HUES6 (cell line): ENCODE measurements at regions not wholly inside any gene's neighbourhood (a gene's known extent, or its start where the extent isn't known, plus 50 kb on each side); places are given as distances from the start of the nearest gene placed in this dataset.

Source experiments
- H3K27ac ChIP-seq: 2 replicates; pipeline ENCODE4 v1.7.0; 2013; ENCODE audit warnings: low read depth, mild to moderate bottlenecking, low read length, inconsistent platforms
- H3K27me3 ChIP-seq: 2 replicates; pipeline ENCODE4 v1.6.1; 2013; ENCODE audit warnings: low read length; ENCODE audit not compliant: control insufficient read depth, insufficient read depth
- H3K36me3 ChIP-seq: 2 replicates; pipeline ENCODE4 v1.6.1; 2013; ENCODE audit warnings: low read length; ENCODE audit not compliant: control insufficient read depth, insufficient read depth
- H3K4me1 ChIP-seq: 2 replicates; pipeline ENCODE4 v1.6.1; 2013; ENCODE audit warnings: low read length; ENCODE audit not compliant: control insufficient read depth, insufficient read depth
- H3K4me3 ChIP-seq: 2 replicates; pipeline ENCODE4 v1.5.1; 2013; ENCODE audit warnings: low read depth, low read length
- H3K9ac ChIP-seq: one replicate; pipeline ENCODE4 v1.6.1; 2013; ENCODE audit warnings: mild to moderate bottlenecking, low read length
- H3K9me3 ChIP-seq: 2 replicates; pipeline ENCODE4 v1.6.1; 2013; ENCODE audit warnings: low read depth, low read length; ENCODE audit not compliant: control insufficient read depth, insufficient read depth

- H3K27ac ChIP-seq = no peak overlapping the region
- H3K36me3 ChIP-seq = no peaks in the 10 kb centered on the region
- H3K9me3 ChIP-seq = no peaks in the 10 kb centered on the region
- H3K27me3 ChIP-seq = no peaks in the 10 kb centered on the region
- H3K9ac ChIP-seq = no peak overlapping the region
- no peak overlapping the region for H3K4me3 ChIP-seq
- H3K4me1 ChIP-seq = peaks cover 38% of the 10 kb centered on the region
Observed at GRCh38 chr19:28492201-28492600, 720.8 kb downstream of the UQCRFS1 start.

- Histone ChIP-seq H3K27ac (no peak overlapping the region), H3K36me3 (no peaks in the 10 kb centered on the region), H3K4me1 (peaks cover 35% of the 10 kb centered on the region), H3K9me3 (0 out of 2 replicates have a peak, but pooled peaks cover 3% of the 10 kb centered on the region), H3K27me3 (no peaks in the 10 kb centered on the region), H3K9ac (no peak overlapping the region), H3K4me3 (no peak overlapping the region)
Observed at GRCh38 chr19:28489776-28490175, 723.2 kb downstream of the UQCRFS1 start.

- Histone ChIP-seq H3K9ac (no peak overlapping the region), H3K4me3 (no peak overlapping the region), H3K4me1 (peaks cover 29% of the 10 kb centered on the region), H3K36me3 (no peaks in the 10 kb centered on the region), H3K27me3 (no peaks in the 10 kb centered on the region), H3K27ac (no peak overlapping the region), H3K9me3 (0 out of 2 replicates have a peak, but pooled peaks cover 3% of the 10 kb centered on the region)
Observed at GRCh38 chr19:28489126-28489660, 723.8 kb downstream of the UQCRFS1 start.

GRCh38 chr19:28487999-28488398 is 725.0 kb downstream of the UQCRFS1 start:
- 0 out of 2 replicates have a peak, but pooled peaks cover 3% of the 10 kb centered on the region for H3K9me3 ChIP-seq
- no peaks in the 10 kb centered on the region for H3K27me3 ChIP-seq
- H3K4me3 ChIP-seq = no peak overlapping the region
- peaks cover 22% of the 10 kb centered on the region for H3K4me1 ChIP-seq
- H3K27ac ChIP-seq = no peak overlapping the region
- no peak overlapping the region for H3K9ac ChIP-seq
- no peaks in the 10 kb centered on the region for H3K36me3 ChIP-seq

- Histone ChIP-seq H3K27ac (no peak overlapping the region), H3K9ac (no peak overlapping the region), H3K4me3 (no peak overlapping the region), H3K36me3 (no peaks in the 10 kb centered on the region), H3K9me3 (0 out of 2 replicates have a peak, but pooled peaks cover 3% of the 10 kb centered on the region), H3K27me3 (no peaks in the 10 kb centered on the region), H3K4me1 (peaks cover 25% of the 10 kb centered on the region)
Observed at GRCh38 chr19:28486926-28487325, 726.0 kb downstream of the UQCRFS1 start.

- Histone ChIP-seq H3K27me3 (no peaks in the 10 kb centered on the region), H3K36me3 (no peaks in the 10 kb centered on the region), H3K9me3 (0 out of 2 replicates have a peak, but pooled peaks cover 3% of the 10 kb centered on the region), H3K4me1 (peaks cover 30% of the 10 kb centered on the region), H3K27ac (no peak overlapping the region), H3K4me3 (no peak overlapping the region), H3K9ac (no peak overlapping the region)
Observed at GRCh38 chr19:28486473-28486872, 726.5 kb downstream of the UQCRFS1 start.

- Histone ChIP-seq H3K36me3 (no peaks in the 10 kb centered on the region), H3K27ac (no peak overlapping the region), H3K4me3 (no peak overlapping the region), H3K9me3 (0 out of 2 replicates have a peak, but pooled peaks cover 3% of the 10 kb centered on the region), H3K4me1 (peaks cover 27% of the 10 kb centered on the region), H3K9ac (no peak overlapping the region), H3K27me3 (no peaks in the 10 kb centered on the region)
Observed at GRCh38 chr19:28485292-28485691, 727.7 kb downstream of the UQCRFS1 start.

GRCh38 chr19:28483197-28483596 is 729.8 kb downstream of the UQCRFS1 start:
- 0 out of 2 replicates have a peak, but pooled peaks cover 3% of the 10 kb centered on the region for H3K9me3 ChIP-seq
- H3K4me3 ChIP-seq = no peak overlapping the region
- no peak overlapping the region for H3K27ac ChIP-seq
- no peaks in the 10 kb centered on the region for H3K27me3 ChIP-seq
- peaks cover 21% of the 10 kb centered on the region for H3K4me1 ChIP-seq
- no peak overlapping the region for H3K9ac ChIP-seq
- no peaks in the 10 kb centered on the region for H3K36me3 ChIP-seq

- H3K27ac ChIP-seq = 0 out of 2 replicates have a peak overlapping the region, but pooled peaks have one; percentile 28
- peaks cover 15% of the 10 kb centered on the region for H3K4me1 ChIP-seq
- no peaks in the 10 kb centered on the region for H3K36me3 ChIP-seq
- no peaks in the 10 kb centered on the region for H3K27me3 ChIP-seq
- no peak overlapping the region for H3K9ac ChIP-seq
- H3K4me3 ChIP-seq = no peak overlapping the region
- H3K9me3 ChIP-seq = 0 out of 2 replicates have a peak, but pooled peaks cover 3% of the 10 kb centered on the region
Observed at GRCh38 chr19:28482221-28482620, 730.7 kb downstream of the UQCRFS1 start.

- Histone ChIP-seq H3K36me3 (no peaks in the 10 kb centered on the region), H3K4me1 (peaks cover 15% of the 10 kb centered on the region), H3K9ac (peak overlapping the region; percentile 21), H3K27me3 (no peaks in the 10 kb centered on the region), H3K4me3 (no peak overlapping the region), H3K9me3 (0 out of 2 replicates have a peak, but pooled peaks cover 3% of the 10 kb centered on the region), H3K27ac (0 out of 2 replicates have a peak overlapping the region, but pooled peaks have one; percentile 28)
Observed at GRCh38 chr19:28481674-28482073, 731.3 kb downstream of the UQCRFS1 start.

- H3K9ac ChIP-seq = no peak overlapping the region
- no peak overlapping the region for H3K27ac ChIP-seq
- H3K4me1 ChIP-seq = no peaks in the 10 kb centered on the region; the same call in 1 of the 2 replicates
- no peak overlapping the region for H3K4me3 ChIP-seq
- H3K36me3 ChIP-seq = no peaks in the 10 kb centered on the region
- H3K27me3 ChIP-seq = no peaks in the 10 kb centered on the region
- no peaks in the 10 kb centered on the region for H3K9me3 ChIP-seq
Observed at GRCh38 chr19:28475525-28475924, 737.4 kb downstream of the UQCRFS1 start.
